Jurkat, Clone E6-1 (cell line): ENCODE measurements at regions not wholly inside any gene's neighbourhood (a gene's known extent, or its start where the extent isn't known, plus 50 kb on each side); places are given as distances from the start of the nearest gene placed in this dataset.
A peak's percentile ranks its signal among the peaks of the same experiment; 100 is the strongest.

ENCODE experiments used
- DNase-seq: peaks from one replicate; pipeline ENCODE4 v3.0.0-alpha.2; 2011; ENCODE audit warnings: low read depth, low spot score
- H3K4me3 ChIP-seq: 2 replicates; pipeline ENCODE4 v1.5.1; 2011; ENCODE audit warnings: mild to moderate bottlenecking, low read length, control low read depth, moderate library complexity

DNA sequence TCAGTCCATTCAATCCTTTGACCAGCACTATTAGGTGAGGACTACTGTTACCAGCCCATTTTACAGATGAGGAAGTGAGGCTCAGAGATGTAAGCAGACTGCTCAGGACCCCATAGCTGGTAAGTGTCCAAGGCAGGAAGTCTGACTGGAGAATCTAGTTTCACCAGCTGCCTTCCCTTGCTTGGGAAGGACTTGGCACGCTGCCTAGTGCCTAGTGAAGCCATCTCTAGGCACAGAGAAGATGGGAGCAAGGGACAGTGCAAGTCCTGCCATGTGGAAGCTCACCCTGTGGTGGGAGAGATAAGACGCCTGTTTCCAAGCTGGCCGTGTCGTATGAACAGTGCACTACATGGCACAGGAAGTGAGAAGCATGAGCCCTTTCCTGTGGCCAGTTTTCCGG, 111.8 kb upstream of the TMC3 start:
- H3K4me3 ChIP-seq = no peak overlapping the region
- DNase-seq = no peak

DNA sequence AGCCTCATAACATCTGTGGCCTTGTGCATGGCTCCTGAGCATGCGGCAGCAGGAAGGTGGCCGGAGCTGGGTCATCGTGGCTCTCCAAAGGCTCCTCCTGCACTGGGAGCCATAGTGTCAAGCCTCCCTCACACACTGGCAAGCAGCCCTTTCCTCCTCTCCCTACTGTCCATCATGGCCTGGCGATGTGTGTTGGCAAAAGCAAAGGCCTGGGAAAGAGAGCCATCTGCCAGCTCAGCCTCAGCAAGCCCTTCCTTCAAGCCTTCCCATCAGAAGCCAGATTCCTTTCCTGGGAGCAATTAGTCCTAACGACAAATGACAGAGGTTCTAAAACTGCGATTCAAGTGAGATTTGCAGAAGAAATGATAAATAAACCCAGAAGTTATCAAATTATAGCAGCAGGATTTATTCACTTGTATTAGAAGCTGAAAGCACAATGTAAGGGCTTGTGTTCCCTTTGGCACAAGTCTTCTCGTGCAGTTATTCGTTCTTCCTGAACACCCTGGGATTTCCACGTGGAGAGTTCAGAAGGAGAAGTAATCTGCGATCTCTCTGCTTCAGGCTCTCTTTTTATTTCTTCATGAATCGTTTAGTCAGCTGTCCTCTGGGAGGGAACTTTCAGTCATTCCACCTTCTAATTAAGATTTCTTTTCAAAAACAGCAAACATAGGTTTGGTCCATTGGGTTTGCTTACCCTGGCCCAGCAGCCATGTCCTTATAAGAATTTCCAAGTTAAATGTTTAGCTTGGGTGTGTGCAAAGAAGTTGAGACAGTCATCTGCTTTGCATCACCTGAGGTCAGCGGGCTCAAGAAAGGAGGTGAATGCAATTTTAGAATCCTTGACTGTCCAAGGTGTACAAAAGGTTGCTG, 110.3 kb upstream of the TMC3 start:
- no peak overlapping the region for H3K4me3 ChIP-seq
- DNase-seq = no peak

DNA sequence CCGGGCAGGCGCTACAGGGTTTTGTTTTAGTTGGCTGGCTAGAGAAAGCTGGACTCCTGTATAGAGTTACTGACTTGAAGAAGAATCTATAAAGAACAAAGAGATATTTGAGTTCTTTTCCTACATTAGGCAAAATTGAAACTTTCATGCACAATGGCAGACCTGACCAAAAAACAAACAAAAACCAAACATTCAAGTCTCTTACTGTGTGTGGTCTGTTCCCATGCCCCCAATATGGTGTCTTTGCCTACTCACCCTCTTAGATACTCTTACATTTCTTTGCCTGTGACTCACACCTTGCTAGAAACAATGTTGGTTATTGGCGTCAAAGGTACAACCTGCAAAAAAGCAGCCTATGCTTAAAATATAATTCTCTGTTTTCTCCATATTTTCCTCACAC, 109.5 kb upstream of the TMC3 start:
- DNase-seq = no peak
- H3K4me3 ChIP-seq = no peak overlapping the region

DNA sequence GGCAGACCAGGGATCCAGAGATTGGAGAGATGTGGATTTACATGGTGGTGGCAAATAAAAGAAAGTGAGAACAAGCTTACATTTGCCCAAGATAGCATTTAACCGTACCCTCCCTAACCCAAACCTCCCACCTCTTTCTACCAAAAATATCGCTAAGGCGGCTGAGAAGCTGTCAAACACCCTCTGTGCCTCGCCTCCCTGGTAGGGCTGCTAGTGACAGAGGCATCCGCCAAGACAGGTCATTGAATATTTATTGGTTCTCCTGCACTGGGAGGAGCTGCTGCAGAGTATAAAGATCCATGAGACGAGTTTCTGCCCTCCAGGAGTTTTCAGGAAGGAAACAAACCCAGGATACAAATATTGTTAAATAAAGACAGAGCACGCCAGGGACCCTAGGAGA, 107.3 kb upstream of the TMC3 start:
- no peak overlapping the region for H3K4me3 ChIP-seq
- no peak for DNase-seq

DNA sequence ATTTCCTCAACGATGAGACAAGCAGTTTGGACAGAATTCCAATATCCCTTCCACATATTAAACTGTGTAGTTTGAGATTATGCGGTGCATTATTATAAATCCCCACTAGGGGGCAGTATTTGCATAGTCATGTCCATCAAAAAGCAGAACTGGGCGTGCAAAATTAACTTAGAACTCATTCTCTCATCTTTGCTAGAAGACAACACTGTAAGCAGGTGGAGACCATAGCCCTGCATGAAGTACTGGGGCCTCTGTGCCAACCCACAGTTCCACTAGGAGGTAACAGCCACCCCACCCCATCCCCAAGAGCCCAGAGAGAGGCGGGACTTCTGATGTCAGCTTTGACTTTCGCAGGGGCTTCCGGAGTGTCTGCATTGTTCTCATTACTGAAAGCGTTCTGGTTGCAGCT, 106.6 kb upstream of the TMC3 start:
- peak; percentile 51 for DNase-seq
- H3K4me3 ChIP-seq = no peak overlapping the region

DNA sequence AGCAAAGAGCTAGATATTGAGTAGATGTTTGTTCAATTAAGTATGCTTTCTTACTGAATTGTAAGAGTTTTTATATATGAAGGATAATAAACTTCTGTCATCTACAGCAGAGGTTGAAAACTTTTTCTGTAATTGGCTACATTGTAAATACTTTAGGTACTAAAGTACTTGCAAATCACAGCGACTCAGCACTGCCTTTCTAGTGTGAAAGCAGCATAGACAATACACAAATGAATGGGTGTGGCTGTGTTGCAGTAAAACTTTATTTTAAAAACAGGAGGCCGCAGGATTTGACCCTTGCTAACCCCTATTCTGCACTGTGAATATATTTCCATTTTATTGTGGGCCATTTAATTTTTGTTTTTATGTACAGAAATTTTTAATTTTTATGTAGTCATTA, 104.3 kb upstream of the TMC3 start:
- no peak for DNase-seq
- no peak overlapping the region for H3K4me3 ChIP-seq

DNA sequence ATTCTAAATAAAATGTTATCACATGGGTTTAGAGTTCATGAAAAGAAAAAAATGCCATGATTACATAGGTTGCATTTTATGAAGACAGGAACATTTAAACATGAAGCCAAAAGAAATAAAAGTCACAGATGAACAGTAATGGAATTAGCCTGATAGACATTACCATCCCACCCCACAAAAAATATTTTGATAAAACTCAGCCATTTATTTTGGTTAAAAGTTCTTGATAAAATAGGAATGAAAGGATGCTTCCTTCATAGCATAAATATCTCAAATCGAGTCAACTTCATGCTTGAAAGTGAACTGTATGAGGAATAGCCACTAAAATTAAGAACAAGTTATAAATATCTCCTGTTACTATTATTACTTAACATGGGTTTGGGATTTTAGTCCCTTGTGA, 101.9 kb upstream of the TMC3 start:
- H3K4me3 ChIP-seq = no peak overlapping the region
- DNase-seq = no peak

DNA sequence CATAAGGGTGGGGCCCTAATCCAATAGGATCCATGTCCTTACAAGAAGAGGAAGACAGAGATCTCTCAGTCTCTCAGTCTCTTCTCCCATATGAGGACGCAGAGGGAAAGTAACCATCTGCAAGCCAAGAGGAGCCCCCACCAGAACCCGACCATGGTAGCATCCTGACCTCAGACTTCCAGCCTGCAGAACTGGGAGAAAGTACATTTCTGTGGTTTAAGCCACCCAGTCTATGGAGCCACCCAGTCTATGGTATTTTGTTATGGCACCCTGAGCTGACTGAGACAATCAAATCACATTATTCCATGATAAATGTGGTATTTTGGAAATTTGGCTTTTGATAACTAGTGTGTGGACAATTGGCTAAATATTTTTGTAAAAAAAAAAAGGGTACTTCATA, 101.5 kb upstream of the TMC3 start:
- H3K4me3 ChIP-seq = no peak overlapping the region

DNA sequence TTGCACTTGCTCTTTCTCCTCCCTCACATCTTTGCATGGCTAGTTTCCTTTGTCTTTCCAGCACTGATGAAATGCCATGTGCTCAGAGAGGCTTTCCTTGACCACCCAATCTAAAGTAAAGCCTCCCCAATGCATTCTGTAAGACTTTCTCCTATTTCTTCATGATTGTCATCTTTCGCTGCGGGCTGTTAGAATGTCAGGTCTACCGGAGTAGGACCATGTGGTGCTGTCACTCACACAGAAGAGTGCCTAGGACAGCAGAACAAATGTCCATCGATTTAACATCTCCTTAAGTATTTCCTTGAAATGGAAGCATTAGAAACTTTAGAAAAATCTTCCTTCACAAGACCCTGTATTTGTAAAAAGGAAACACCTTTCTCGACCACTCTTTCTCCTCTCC, 99.9 kb upstream of the TMC3 start:
- no peak overlapping the region for H3K4me3 ChIP-seq
- DNase-seq = no peak

More for the DNA sequence above, 101.5 kb upstream of the TMC3 start:
- no peak for DNase-seq

DNA sequence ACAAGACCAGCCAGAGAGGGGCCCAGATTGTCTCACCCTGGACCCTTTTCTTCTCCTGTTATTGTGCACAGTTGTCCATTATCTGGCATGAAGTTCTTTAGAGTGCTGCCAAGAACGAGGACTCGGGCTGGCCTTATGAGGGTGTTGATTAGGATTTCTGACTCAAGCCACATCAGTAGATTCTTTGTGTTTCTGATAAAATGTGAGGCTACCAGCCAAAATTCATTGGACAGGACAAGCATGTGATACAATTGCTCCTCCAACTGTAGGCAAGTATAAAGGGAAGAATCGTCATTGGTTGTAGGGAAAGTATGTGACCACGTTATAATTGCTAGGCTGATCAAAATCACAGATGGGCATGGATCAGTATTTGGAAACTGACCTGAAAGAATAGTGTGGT, 99.2 kb upstream of the TMC3 start:
- no peak for DNase-seq
- H3K4me3 ChIP-seq = no peak overlapping the region

DNA sequence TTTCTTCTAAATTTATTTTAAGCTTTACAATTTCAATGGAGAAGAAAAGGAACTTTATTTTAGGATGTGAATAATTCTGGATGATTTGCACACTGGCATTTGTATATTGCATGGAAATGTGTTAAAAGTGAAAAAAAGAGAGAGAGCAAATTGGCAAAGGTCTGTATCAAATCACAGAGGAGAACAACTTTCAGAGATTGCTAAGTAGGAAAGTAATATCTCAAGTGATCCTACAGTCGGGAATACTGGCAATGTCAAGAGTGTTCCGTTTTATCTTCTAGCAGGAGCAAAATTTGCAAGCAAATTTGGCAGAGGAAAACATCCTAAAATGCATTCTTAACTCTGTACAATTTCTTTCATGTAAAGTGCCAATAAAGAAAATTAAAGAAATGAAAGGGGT, 97.1 kb upstream of the TMC3 start:
- no peak for DNase-seq

DNA sequence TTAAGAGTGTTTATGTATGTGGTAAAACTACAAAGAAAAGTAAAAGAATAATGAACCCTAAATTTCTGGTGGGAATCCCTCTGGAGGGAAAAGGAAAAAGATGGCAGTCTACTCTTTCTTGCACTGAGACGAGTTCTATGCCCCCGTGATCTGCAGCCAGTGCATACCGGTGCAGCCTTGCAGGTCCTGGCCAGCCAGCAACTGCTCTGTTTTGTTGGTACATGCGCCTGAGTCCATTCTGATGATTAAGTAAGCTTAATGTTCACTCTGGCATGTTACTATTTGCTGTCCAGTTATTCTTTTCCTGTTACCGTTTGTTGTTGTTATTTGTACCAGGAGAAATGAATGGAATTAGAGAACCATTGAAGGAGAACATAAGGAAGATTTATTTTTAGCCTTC, 95.1 kb upstream of the TMC3 start:
- no peak overlapping the region for H3K4me3 ChIP-seq
- DNase-seq = no peak

More for the DNA sequence above, 97.1 kb upstream of the TMC3 start:
- H3K4me3 ChIP-seq = no peak overlapping the region

DNA sequence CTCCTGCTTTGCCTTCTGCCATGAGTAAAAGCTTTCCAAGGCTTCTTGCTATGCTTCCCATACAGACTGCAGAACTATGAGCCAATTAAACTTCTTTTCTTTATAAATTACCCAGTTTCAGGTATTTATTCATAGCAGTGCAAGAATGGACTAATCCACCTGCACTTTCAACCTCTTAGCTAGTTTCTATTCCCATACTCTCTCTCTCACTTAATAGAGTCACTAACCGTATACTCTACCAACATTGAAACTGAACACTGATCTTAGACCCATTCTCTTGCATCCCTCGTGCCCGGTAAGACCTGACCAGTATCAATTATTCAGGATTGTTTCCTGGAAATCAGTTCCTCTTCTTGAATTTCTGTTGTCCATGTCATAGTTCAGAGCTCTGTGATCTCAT, 92.7 kb upstream of the TMC3 start:
- H3K4me3 ChIP-seq = no peak overlapping the region
- no peak for DNase-seq

DNA sequence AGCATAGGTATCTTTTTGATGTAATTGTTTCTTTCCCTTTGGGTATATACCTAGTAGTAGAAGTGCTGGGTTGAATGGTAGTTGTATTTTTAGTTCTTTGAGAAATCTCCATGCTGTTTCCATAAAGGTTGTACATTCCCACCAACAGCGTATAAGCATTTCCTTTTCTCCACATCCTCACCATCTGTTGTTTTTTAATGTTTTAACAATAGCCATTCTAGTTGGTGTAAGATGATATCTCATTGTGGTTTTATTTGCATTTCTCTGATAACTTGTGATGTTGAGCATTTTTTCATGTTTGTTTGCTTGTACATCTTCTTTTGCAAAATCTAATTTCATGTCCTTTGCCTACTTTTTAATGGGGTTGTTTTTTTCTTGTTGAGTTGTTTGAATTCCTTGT, 80.0 kb upstream of the TMC3 start:
- no peak overlapping the region for H3K4me3 ChIP-seq
- no peak for DNase-seq

DNA sequence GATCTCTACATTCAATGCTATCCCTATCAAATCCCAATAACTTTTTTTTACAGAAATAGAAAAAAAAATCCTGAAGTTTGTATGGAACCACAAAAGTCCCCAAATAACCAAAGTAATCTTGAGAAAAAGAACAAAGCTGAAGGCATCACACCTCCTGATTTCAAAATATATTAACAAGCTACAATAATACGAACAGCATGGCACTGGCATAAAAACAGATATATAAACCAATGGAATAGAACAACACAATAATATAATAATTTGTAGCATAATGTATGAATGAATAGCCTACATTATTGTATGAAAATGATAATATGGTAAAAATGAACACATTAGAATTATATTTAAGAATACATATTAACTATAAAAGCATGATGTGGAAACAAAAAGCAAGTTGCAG, 76.7 kb upstream of the TMC3 start:
- DNase-seq = no peak
- H3K4me3 ChIP-seq = no peak overlapping the region

DNA sequence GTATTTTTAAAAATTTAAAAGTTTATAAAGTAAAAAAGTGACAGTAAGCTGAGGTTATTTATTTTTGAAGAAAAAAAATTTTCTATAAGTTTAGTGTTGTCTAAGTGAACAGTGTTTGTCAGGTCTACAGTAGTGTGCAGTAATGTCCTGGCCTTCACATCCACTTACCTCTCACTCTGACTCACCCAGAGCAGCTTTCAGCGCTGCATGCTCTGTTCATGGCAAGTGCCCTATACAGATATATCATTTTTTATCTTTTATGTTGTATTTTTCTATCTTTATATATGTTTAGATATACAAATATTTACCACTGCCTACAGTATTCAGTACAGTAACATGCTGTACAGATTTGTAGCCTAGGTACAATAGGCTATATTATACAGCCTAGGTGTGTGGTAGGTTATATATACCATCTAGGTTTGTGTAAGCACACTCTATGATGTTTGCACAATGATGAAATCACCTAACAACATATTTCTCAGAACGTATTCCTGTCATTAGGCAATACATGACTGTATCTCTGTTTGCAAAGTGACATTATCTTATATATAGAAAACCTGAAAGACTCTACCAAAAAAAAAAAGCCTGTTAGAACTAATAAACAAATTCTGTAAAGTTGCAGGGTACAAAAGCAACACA, 75.9 kb upstream of the TMC3 start:
- no peak for DNase-seq
- no peak overlapping the region for H3K4me3 ChIP-seq

DNA sequence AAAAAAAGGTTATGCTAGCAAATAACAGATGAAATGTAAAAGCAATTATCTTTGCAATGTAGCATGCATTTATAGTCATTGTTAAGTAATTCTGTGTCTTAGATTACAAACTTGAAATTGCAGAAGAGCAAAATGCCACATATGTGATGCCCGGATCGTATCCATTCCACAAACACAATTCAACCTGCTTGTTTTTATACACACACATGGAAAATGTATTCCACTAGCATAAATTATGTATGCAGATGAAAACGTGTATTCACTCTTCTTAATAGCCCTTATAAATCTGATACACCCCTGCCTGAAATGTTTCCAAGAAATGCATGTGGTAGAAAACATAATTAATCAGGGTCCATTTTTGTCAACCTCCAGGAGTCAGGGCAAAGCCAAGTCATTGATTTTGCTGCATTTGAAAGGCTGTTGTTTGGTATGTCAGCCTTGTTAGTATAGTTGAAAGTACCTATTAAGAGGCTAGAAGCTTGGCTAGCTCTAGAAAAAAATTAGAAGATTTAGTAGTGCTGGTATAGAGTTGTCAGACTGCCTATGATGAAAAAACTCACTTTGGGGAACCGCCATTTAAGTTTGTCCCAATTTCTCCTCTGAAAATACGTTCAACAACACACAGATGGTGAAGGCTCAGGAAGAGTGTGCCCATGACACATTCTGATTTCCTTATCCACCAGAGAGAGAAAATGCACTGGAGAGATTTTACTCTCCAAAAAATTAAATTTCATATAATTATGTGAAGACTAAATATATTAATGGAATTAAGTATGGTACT, 69.2 kb upstream of the TMC3 start:
- H3K4me3 ChIP-seq = no peak overlapping the region
- DNase-seq = no peak

DNA sequence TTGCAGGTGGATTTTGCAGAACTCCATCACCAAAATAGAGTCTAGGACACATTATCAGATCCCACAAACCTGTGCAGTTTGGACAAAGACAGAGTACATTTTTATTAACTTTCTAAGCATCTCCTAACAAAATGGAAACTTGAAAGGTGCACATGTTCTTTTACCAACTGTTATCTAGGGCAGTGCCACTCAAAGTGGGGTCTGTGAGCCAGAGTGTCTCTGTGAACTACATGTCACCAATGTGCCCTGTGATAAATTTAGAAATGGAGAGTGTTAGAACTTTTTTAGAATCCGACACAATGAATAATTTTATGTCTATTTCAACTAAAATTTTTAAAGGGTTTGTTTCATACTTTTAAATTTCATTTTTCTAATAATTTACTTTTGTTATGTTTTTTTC, 68.4 kb upstream of the TMC3 start:
- DNase-seq = no peak
- H3K4me3 ChIP-seq = no peak overlapping the region

DNA sequence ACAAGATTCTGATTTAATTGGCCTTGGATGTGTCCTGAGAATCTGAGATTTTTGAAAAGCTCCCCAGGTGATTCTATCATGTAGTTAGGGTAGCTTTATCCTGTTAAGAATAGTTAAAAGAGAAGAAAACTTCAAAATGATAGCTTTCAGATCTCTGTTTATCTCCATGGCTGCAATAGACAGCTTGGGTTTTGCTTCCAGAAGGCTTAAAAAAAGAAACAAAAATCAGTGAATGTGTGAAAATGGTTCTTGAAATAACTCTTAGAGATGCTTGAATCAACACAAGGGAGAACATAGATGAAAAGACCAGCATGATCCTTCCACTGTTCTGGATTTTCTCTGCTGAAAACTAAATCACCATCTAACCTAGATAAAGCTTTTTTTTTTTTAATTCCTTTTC, 60.8 kb upstream of the TMC3 start:
- H3K4me3 ChIP-seq = no peak overlapping the region

DNA sequence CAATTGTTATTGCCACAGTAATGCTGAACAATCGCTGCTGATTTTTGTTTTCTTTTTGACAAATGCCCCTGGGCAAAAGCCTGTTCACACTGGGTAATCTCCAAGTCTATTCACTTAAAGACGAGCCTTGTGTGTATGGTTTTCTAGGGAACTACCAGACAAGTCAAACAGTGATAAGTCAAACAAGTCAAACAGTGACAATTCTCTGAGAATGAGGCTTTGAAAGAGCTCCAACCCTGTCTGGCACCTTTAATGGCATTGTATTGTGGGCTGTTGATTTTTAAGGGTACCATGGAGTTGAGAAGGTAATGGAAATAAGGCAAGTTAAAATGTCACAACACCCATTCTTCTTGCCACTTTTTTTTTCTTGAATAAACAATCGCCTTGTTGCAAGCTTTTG, 59.4 kb upstream of the TMC3 start:
- no peak for DNase-seq
- no peak overlapping the region for H3K4me3 ChIP-seq

More for the DNA sequence above, 60.8 kb upstream of the TMC3 start:
- no peak for DNase-seq
